ENCODE measurements at regions not wholly inside any gene's neighbourhood (a gene's known extent, or its start where the extent isn't known, plus 50 kb on each side); places are given as distances from the start of the nearest gene placed in this dataset.

DNA sequence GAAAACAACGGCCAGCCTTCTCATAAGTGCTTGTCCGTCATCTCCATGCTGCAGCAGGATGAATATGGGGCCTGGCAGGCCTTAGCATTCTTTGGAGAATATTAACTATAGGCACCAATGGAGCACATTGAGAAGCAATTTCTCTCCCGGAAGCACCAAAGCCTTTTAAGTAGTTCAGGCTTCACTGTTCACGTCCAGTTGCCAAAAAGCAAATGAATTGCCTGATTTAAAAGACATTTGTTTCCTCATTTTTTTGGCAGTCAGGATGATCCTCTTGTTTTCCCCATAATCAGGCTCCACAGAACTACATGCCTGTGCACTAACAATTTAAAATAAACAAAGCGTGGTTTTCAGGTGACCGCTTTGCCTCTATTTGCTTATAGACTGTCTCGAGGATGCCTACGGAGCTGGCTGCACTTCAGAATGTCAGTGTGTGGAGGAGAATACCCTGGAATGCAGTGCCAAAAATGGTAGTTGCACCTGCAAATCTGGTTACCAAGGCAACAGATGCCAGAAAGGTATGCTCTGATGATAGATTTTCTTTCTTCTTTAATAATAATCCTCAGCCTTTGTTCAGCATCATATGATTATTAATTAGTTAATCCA lies 725.2 kb upstream of the GOLIM4 start:
- TF ChIP-seq POLR2AphosphoS5 (IDR thresholded peaks at IDR 0.05; ENCODE audit: borderline replicate concordance, low read depth, low read length) (no peak), EZH2 (IDR thresholded peaks at IDR 0.05) (no peak), FOXP2 (optimal IDR thresholded peaks at IDR 0.05; ENCODE audit: control extremely low read depth, extremely low read length, insufficient read depth) (no peak)
